H1 (cell line): ENCODE measurements at regions not wholly inside any gene's neighbourhood (a gene's known extent, or its start where the extent isn't known, plus 50 kb on each side); places are given as distances from the start of the nearest gene placed in this dataset.
"Not testable (repeated sequence)": the region's sequence is repeated elsewhere in the genome, so short reads cannot be mapped to it uniquely, and the experiment has no call there.

Source experiments
- CTCF ChIA-PET: fragments of 300-600 bp; sonication (Branson Sonifier 250); formaldehyde crosslinking; loops from one replicate; lab custom pipeline; 2021; ENCODE audit not compliant: partially characterized antibody; lab: Charles Lee
- POLR2A ChIA-PET: fragments of 300-600 bp; sonication (Branson Sonifier 250); formaldehyde crosslinking; loops from one replicate; lab custom pipeline; 2021; ENCODE audit warnings: inconsistent platforms; ENCODE audit not compliant: partially characterized antibody; lab: Charles Lee
- DNase-seq, 2 experiments: peaks; one replicate each; pipeline versions ENCODE4 v3.0.0 to v3.0.0-alpha.2; 2010 to 2022; ENCODE audit warnings: low spot score in 2 of 2, low read depth in 1 of 2, mixed read lengths in 1 of 2
- FAIRE-seq: peaks from 2 replicates; lab custom pipeline; 2011; peaks lifted over from hg19 to GRCh38; lab: Jason Lieb, UNC
- H2AFZ ChIP-seq: 2 replicates; pipeline ENCODE4 v1.8.1; 2012; ENCODE audit warnings: low read length, inconsistent platforms
- H2AK5ac ChIP-seq: 2 replicates; pipeline ENCODE4 v1.6.1; 2013; ENCODE audit warnings: low read depth, low read length
- H2BK120ac ChIP-seq: replicated peaks from 2 replicates; pipeline ENCODE3; 2013; ENCODE audit warnings: low read depth, low read length, inconsistent platforms
- H2BK12ac ChIP-seq: 2 replicates; pipeline ENCODE4 v1.6.1; 2013; ENCODE audit warnings: low read depth, low read length
- H2BK15ac ChIP-seq: 2 replicates; pipeline ENCODE4 v1.6.1; 2013; ENCODE audit warnings: low read length
- H2BK20ac ChIP-seq: 2 replicates; pipeline ENCODE4 v1.6.1; 2013; ENCODE audit warnings: low read length
- H2BK5ac ChIP-seq: 2 replicates; pipeline ENCODE4 v1.6.1; 2013; ENCODE audit warnings: low read depth, low read length
- H3K14ac ChIP-seq: 2 replicates; pipeline ENCODE4 v1.6.1; 2013; ENCODE audit warnings: inconsistent platforms; ENCODE audit not compliant: insufficient read length
- H3K18ac ChIP-seq: 2 replicates; pipeline ENCODE4 v1.6.1; 2013; ENCODE audit warnings: low read length; ENCODE audit errors: extremely low read depth
- H3K23ac ChIP-seq: 2 replicates; pipeline ENCODE4 v1.6.1; 2013; ENCODE audit warnings: inconsistent platforms; ENCODE audit not compliant: insufficient read length
- H3K23me2 ChIP-seq: 2 replicates; pipeline ENCODE4 v1.6.1; 2013; ENCODE audit warnings: low read depth, low read length
- H3K27ac ChIP-seq: 2 replicates; pipeline ENCODE4 v1.6.1; 2011; ENCODE audit warnings: low read depth, low read length, inconsistent platforms
- H3K27me3 ChIP-seq, 4 experiments: replicated peaks in 1 of 4; 1 replicate in 1 of 4; 2 replicates in 3 of 4; pipeline versions ENCODE4 v1.6.1 to v1.8.1; 2011 to 2013; ENCODE audit warnings: low read length in 3 of 4, mild to moderate bottlenecking in 3 of 4, inconsistent platforms in 2 of 4, mixed read lengths in 2 of 4, moderate library complexity in 1 of 4; ENCODE audit not compliant: control insufficient read depth in 3 of 4, insufficient read depth in 3 of 4; ENCODE audit errors: extremely low read depth in 1 of 4
- H3K36me3 ChIP-seq, 4 experiments: 2 replicates each; pipeline versions ENCODE4 v1.6.1 to v1.8.1; 2011 to 2013; ENCODE audit warnings: mild to moderate bottlenecking in 4 of 4, low read length in 3 of 4, moderate library complexity in 2 of 4, control low read depth in 1 of 4, inconsistent platforms in 1 of 4; ENCODE audit not compliant: insufficient read depth in 4 of 4, control insufficient read depth in 2 of 4
- H3K4ac ChIP-seq: replicated peaks from 2 replicates; pipeline ENCODE3; 2013; ENCODE audit warnings: low read length, low read depth, mixed read lengths, inconsistent platforms; ENCODE audit not compliant: insufficient read length
- H3K4me1 ChIP-seq, 4 experiments: replicated peaks in 1 of 4; 1 replicate in 1 of 4; 2 replicates in 3 of 4; pipeline versions ENCODE4 v1.6.1 to v1.8.1; 2011 to 2013; ENCODE audit warnings: low read length in 3 of 4, inconsistent platforms in 2 of 4, mixed read lengths in 1 of 4; ENCODE audit not compliant: insufficient read depth in 4 of 4, control insufficient read depth in 3 of 4
- H3K4me2 ChIP-seq, 2 experiments: 2 replicates each; pipeline versions ENCODE4 v1.6.1 to v1.8.1; 2011 to 2013; ENCODE audit warnings: low read depth in 2 of 2, low read length in 2 of 2, control low read depth in 1 of 2, inconsistent platforms in 1 of 2, mild to moderate bottlenecking in 1 of 2; ENCODE audit not compliant: insufficient read depth in 1 of 2
- H3K4me3 ChIP-seq, 4 experiments: fragments of 200-600, 300-600 bp in 1 of 4; sonication (generic), shearing (Covaris generic), sonication (Bioruptor Twin) in 1 of 4; 2 replicates each; pipeline versions ENCODE4 v1.5.1 to v1.8.1; 2011 to 2016; ENCODE audit warnings: low read length in 4 of 4, low read depth in 3 of 4, control low read depth in 2 of 4, inconsistent platforms in 2 of 4, mild to moderate bottlenecking in 2 of 4, mixed read lengths in 1 of 4, moderate library complexity in 1 of 4; ENCODE audit not compliant: insufficient read depth in 2 of 4; ENCODE audit errors: extremely low read depth in 1 of 4
- H3K56ac ChIP-seq: replicated peaks from 2 replicates; pipeline ENCODE3; 2013; ENCODE audit warnings: low read depth, mild to moderate bottlenecking, mixed read lengths, low read length, inconsistent platforms; ENCODE audit not compliant: insufficient read length
- H3K79me1 ChIP-seq: 2 replicates; pipeline ENCODE4 v1.6.1; 2013; ENCODE audit warnings: low read depth, low read length, control low read depth
- H3K79me2 ChIP-seq, 2 experiments: 2 replicates each; pipeline versions ENCODE4 v1.6.1 to v1.8.1; 2012 to 2013; ENCODE audit warnings: low read length in 2 of 2, mild to moderate bottlenecking in 2 of 2, inconsistent platforms in 1 of 2; ENCODE audit not compliant: insufficient read depth in 2 of 2, control insufficient read depth in 1 of 2
- H3K9ac ChIP-seq, 4 experiments: replicated peaks in 1 of 4; 1 replicate in 1 of 4; 2 replicates in 3 of 4; pipeline versions ENCODE4 v1.6.1 to v1.8.1; 2011 to 2013; ENCODE audit warnings: low read depth in 3 of 4, low read length in 3 of 4, control low read depth in 2 of 4, mild to moderate bottlenecking in 2 of 4, moderate library complexity in 2 of 4, inconsistent platforms in 1 of 4; ENCODE audit errors: extremely low read depth in 1 of 4
- H3K9me3 ChIP-seq, 2 experiments: 2 replicates each; pipeline versions ENCODE4 v1.6.1 to v1.8.1; 2012 to 2013; ENCODE audit warnings: mild to moderate bottlenecking in 2 of 2, moderate library complexity in 2 of 2, control low read depth in 1 of 2, inconsistent platforms in 1 of 2, low read depth in 1 of 2, low read length in 1 of 2, mixed read lengths in 1 of 2; ENCODE audit not compliant: insufficient read depth in 2 of 2
- H4K20me1 ChIP-seq, 2 experiments: replicated peaks in 1 of 2; 2 replicates each; pipeline versions ENCODE3 to v1.8.1; 2011 to 2013; ENCODE audit warnings: inconsistent platforms in 2 of 2, low read length in 2 of 2, mild to moderate bottlenecking in 1 of 2; ENCODE audit not compliant: insufficient read depth in 2 of 2, control insufficient read depth in 1 of 2
- H4K5ac ChIP-seq: 2 replicates; pipeline ENCODE4 v1.6.1; 2013; ENCODE audit warnings: low read length, low read depth, mixed read lengths, inconsistent platforms; ENCODE audit not compliant: insufficient read length
- H4K8ac ChIP-seq: 2 replicates; pipeline ENCODE4 v1.8.0; 2013; ENCODE audit warnings: mild to moderate bottlenecking, moderate library complexity, low read length, inconsistent platforms; ENCODE audit not compliant: insufficient read depth; ENCODE audit errors: extremely low read depth
- H4K91ac ChIP-seq: replicated peaks from 2 replicates; pipeline ENCODE3; 2013; ENCODE audit warnings: low read length, mixed read lengths, inconsistent platforms; ENCODE audit not compliant: insufficient read length
- WGBS, 2 experiments: shearing (Covaris generic) in 1 of 2; methylation state at CpG; one replicate each; pipeline versions ENCODE4 v1.1.6 to v1.1.7; 2013 to 2015; ENCODE audit warnings: low lambda C conversion rate in 2 of 2, mixed read lengths in 2 of 2, inconsistent platforms in 1 of 2, low coverage in 1 of 2, missing lambda C conversion rate in 1 of 2; ENCODE audit not compliant: insufficient replicate concordance in 2 of 2, insufficient coverage in 1 of 2, insufficient read length in 1 of 2; ENCODE audit errors: extremely low coverage in 1 of 2, missing lambda C conversion rate in 1 of 2; 5-methylcytosine and 5-hydroxymethylcytosine counted together

GRCh38 chr2:113813396-113813795 is 57.0 kb upstream of the SLC35F5 start:
- POLR2A ChIA-PET = interaction anchor here (1.0 kb wide), 1 partner anchor 9 kb away, joined by 3 read pairs; no protein-coding TSS in a partner anchor
- H3K14ac ChIP-seq, H4K8ac ChIP-seq, H2BK120ac ChIP-seq, H2BK12ac ChIP-seq, H2BK5ac ChIP-seq, H4K5ac ChIP-seq, H2BK20ac ChIP-seq, H2BK15ac ChIP-seq, H3K9me3 ChIP-seq, H3K4me1 ChIP-seq, H3K36me3 ChIP-seq, H4K91ac ChIP-seq, H3K4me2 ChIP-seq, H3K23me2 ChIP-seq, H2AK5ac ChIP-seq, H3K79me2 ChIP-seq, H3K9ac ChIP-seq, H4K20me1 ChIP-seq, H3K23ac ChIP-seq, CTCF ChIA-PET, H3K4ac ChIP-seq, FAIRE-seq, DNase-seq, H3K27me3 ChIP-seq, H2AFZ ChIP-seq, H3K79me1 ChIP-seq, H3K18ac ChIP-seq, H3K56ac ChIP-seq, H3K4me3 ChIP-seq, H3K27ac ChIP-seq: not testable (repeated sequence)
- WGBS, 2 experiments = 92% methylated on average over 3 of the region's 3 CpGs; no CpG with 5 or more reads in 1 of the 2 experiments
